HG02884 (cell line): ENCODE measurements at regions not wholly inside any gene's neighbourhood (a gene's known extent, or its start where the extent isn't known, plus 50 kb on each side); places are given as distances from the start of the nearest gene placed in this dataset.
"Not testable (repeated sequence)": the region's sequence is repeated elsewhere in the genome, so short reads cannot be mapped to it uniquely, and the experiment has no call there.

ENCODE experiments used
- ATAC-seq: cut with Tn5 transposase; IDR thresholded peaks from one replicate; pipeline ENCODE4 v1.9.1; 2021; ENCODE audit warnings: mild to moderate bottlenecking, moderate library complexity; ENCODE audit not compliant: unreplicated experiment

DNA sequence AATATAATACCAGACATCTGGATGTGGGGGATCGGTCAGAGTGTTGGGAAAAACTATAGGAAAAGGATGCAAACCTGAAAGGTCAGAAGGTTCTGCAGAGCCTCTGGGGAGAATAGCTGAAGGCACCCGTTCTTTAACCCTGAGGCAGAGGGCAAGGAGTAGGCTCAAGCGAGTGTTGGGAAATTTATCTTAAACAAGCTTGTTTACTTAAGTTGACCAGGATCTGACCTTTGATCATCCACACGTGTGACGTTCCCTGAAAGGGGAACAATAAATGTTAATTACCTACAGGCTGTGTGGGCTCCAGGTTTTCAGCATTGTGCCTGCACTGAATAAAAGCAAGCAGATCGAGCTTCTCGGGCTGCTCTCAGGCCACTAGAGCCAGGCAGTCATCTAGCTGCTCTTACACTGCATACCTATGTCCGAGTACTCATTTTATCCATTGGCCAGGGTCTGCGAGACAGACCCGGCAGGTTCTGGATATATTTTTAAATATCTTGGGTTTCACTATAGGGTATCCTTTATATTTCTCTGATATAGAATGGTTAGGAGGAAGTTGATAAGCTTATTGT lies 400.6 kb upstream of the CHST9 start:
- no peak for ATAC-seq

DNA sequence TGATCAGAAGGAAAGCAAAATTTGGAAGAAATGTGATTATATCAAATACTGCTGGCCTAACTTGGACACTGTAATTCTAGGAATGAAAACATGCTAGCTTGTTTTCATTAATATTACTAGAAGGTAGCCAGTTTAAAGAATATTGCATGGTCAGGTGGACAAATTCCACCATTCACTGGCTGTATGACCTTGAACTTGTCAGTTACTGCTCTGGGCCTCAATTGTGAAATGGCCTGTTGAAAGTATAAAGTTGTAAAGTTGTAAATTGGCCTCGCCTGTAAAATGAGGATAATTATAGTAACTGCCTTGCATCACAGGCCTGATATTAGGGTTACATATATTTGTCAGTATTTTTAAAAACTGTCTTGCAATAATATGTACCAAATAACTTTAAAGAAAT lies 398.4 kb upstream of the CHST9 start:
- ATAC-seq = no peak

- no peak for ATAC-seq
These were observed 397.8 kb upstream of the CHST9 start for GRCh38 chr18:27582760-27583412.

GRCh38 chr18:27581296-27581904 lies 396.3 kb upstream of the CHST9 start:
- ATAC-seq = no peak

- no peak for ATAC-seq
These were observed 394.3 kb upstream of the CHST9 start for GRCh38 chr18:27579364-27579763.

DNA sequence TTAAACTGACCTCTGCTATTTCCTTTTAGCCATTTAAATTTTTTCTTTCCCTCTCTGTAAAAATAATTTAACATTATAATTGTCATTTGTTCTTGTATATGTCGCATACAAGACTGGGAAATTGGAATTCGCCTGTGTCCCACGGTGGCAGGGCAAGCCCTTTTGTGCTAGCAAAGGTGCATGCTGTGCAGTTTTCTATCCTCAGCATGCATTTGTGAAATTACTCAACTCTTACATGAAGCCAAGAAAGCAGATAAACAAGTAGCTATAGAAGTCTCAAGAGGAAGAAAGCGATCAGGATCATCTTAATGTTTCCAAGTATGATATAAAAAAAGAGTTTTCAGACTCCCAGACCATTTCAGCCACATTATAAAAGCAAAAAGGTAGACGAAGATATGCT lies 392.6 kb upstream of the CHST9 start:
- ATAC-seq = no peak

DNA sequence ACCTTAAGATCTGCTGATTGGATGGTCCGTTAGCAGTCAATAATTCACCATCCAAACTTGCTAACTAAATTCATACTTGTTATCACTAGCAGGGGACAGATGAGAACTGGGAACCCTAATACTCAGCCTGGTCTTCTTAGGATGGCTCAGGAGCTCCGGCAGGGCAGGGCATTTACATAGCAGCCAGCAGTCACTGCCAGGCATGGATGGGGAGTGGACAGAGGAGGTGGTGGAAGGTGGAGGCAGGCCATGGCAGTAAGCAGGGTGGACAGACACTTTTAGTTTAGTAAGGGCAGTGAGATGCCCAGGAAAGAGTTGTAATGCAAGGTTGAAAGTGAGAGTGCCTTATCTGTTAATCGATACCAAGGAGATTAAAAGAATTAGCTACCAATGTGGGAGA lies 392.2 kb upstream of the CHST9 start:
- ATAC-seq = no peak

DNA sequence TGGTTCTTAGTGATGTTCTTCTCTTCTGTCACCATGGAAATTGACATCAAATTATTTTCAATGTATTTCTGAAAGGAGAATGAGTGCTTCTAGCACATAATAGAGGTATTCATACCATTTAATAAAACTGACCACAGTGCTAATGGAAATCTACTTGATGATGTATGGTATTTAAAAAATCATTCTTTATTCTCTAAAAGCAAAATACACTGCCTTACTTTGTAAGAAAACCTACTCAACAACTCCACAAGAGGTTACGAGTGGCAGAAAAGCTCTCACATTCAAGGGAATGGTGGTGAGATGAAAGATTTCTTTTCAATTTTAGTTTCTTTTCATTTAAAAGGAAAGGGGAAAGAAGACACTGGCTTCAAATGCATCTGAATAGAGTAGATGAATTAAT lies 382.3 kb upstream of the CHST9 start:
- ATAC-seq = no peak

GRCh38 chr18:27564066-27564465 lies 379.0 kb upstream of the CHST9 start:
- ATAC-seq = no peak

- ATAC-seq = no peak
These were observed 373.5 kb upstream of the CHST9 start for GRCh38 chr18:27558388-27559155.

- no peak for ATAC-seq
These were observed 371.6 kb upstream of the CHST9 start for GRCh38 chr18:27556741-27557140.

DNA sequence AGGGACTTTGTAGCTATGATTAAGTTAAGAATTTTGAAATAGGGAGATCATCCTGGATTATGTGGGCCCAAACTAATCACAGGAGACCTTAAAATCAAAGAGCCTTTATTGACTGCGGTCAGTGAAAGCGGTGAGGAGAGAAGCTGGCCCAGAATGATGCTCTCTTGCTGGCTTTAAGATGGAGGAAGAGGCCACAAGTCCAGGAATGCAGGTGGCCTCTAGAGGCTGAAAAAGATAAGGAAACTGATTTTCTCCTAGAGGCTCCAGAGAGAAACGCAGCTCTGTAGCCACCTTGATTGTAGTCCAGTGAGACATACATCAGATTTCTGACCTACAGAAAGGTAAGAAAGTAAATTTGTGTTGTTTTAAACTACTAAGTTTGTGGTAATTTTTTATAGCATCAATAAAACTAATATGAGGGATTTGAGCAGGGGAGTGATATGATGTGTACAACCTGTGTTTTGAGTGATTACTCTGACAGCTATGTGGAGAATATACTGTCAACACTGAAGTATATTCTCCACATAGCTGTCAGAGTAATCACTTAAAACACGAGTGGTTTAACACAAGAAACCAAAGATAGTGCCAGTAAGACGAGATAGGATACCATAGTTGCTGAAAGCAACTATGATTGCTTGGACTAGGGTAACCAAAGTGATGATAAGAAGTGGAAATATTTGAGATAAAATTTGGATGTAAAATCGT lies 364.4 kb upstream of the CHST9 start:
- no peak for ATAC-seq

- ATAC-seq = no peak
These were observed 361.9 kb upstream of the CHST9 start for GRCh38 chr18:27546991-27547390.

- no peak for ATAC-seq
These were observed 359.1 kb upstream of the CHST9 start for GRCh38 chr18:27544206-27544605.

DNA sequence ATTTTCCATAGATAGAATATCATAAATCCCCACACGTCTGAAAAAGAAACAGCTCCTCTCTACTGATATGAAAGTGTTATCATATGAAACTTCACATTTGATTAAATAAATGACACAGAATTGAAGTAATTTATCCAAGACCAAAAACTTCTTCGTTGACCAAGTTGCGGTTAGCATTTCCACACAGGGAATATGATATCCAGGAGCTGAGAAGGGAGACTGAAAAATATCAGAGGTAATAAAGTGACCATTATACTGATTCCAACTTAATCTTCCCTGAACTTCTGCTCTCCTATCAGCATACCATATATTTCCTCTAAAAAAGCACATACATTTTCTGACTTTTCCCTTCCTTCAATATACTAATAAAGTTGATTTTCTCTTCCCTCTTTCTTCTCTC lies 356.2 kb upstream of the CHST9 start:
- no peak for ATAC-seq

- ATAC-seq = no peak
These were observed 355.0 kb upstream of the CHST9 start for GRCh38 chr18:27540111-27540510.

DNA sequence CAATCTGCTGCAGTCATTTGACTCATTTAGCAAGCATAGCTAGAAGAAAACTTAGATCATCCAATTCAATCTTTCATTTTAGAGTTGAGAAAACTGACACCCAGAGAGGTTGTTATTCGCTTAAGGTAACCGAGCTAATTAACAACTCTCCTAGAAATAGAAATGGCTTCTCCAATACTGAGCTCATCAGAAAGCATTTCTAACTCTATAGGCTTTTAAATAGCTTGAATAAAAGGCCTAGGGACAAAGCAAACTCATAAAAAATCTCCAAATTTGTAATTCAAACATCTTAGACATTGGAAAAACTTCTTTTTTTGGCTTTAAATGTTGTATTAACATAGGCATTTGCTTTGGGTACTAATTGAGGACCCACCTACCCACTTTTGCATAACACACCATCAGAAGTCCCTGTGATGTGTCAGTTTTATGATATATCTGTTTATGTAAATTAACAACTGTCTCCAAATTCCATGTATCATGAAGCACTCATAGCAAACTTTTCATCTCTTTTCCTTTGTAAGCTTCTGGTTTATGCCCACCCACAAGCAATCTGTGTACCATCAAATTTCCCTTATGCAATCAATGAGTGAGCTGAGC lies 343.9 kb upstream of the CHST9 start:
- no peak for ATAC-seq

DNA sequence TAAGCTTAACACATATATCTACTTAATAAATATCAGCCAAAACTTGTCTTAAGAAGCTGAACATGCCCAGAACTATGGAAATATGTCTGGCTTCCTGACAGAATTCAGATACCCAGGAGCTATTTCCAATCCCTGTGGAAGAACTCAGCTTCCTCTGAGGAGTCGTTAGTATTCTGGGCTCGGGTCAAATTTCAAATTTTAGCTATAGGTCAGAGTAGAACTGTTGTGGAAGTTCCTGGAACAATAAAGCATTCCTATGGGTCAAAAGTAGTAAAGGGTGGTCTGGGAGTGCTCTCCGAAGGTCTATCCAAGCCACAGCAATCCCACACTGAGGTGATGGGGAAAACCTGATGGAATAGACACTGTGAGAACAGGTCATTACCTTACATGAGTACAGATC lies 342.7 kb upstream of the CHST9 start:
- no peak for ATAC-seq

DNA sequence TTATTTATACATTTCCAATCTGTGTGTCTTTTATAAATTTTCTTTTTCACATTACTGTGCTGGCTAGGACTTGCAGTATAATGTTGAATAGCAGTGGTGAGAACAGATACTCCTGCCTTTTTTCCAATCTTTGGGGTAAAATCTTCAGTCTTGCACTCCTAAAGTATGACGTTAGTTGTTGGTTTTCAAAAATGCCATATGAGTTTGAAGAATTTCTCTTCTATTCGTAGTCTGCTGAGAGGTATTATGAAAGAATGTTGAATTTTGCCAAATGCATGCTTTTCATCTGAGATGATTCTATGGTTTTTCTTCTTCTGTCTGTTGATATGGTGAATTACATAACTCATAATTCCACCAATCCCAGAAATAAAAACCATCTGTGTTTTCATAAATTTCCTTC lies 335.3 kb upstream of the CHST9 start:
- no peak for ATAC-seq

GRCh38 chr18:27510036-27510633 lies 325.0 kb upstream of the CHST9 start:
- ATAC-seq = not testable (repeated sequence)

- ATAC-seq = no peak
These were observed 316.6 kb upstream of the CHST9 start for GRCh38 chr18:27501671-27502070.
